NCI-H748 (cell line): ENCODE measurements at regions not wholly inside any gene's neighbourhood (a gene's known extent, or its start where the extent isn't known, plus 50 kb on each side); places are given as distances from the start of the nearest gene placed in this dataset.

ENCODE experiments used
- DNase-seq: peaks from one replicate; lab custom pipeline; 2025; ENCODE audit not compliant: unreplicated experiment; lab: John Stamatoyannopoulos, UW

GRCh38 chr4:1543561-1543960, 137.3 kb upstream of the NKX1-1 start:
- DNase-seq = no peak

DNA sequence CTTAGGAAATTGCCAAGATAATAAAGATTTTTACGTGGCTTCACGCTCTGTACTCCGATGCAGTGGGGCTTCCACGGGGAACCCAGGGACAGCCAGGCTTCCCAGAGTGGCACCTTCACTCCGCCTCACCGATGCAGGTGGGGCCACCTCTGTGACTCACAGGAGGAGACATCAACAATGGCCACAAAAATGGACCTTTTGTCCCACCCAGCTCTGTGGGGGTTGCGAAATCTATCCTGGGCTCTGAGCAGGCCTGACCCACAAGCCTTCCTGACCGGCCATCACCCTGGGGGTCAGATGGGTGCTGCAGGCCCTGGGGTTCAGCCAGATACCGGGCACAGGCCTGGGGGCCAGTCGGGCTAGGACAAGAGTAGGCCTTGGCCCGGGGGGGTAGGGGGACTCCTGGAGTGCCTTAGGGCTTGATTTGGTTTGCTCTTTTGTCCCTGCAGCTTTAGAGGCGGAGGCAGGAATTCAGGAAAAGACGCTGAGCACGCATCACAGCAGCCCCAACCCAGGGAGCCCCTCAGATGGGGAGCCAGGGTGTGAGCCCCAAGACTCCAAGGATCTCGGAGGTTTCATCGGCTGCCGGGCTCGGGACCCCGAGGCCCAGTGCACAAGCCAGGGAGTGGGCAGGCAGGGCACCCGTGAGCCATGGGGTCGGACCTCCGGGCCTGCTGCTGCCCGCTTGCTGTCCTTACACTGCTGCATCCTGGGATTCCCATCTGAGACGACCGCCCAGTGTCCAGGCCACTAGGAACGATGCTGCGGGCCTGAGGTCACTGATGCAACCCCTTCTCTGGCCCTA, 136.5 kb upstream of the NKX1-1 start:
- no peak for DNase-seq

DNA sequence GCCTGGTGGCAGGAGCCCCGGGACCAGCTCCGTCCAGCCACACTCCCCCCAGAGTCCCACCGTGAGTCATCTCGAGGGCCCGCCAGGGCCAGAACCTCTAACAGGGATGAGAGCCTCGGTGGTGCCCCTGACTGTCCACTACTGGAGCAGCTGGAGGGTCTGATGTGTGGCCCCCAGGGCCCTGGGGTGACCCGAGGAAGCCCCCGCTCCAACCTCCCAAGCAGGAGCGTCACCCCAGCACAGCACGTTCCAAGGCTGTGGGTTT, 135.9 kb upstream of the NKX1-1 start:
- DNase-seq = no peak

DNA sequence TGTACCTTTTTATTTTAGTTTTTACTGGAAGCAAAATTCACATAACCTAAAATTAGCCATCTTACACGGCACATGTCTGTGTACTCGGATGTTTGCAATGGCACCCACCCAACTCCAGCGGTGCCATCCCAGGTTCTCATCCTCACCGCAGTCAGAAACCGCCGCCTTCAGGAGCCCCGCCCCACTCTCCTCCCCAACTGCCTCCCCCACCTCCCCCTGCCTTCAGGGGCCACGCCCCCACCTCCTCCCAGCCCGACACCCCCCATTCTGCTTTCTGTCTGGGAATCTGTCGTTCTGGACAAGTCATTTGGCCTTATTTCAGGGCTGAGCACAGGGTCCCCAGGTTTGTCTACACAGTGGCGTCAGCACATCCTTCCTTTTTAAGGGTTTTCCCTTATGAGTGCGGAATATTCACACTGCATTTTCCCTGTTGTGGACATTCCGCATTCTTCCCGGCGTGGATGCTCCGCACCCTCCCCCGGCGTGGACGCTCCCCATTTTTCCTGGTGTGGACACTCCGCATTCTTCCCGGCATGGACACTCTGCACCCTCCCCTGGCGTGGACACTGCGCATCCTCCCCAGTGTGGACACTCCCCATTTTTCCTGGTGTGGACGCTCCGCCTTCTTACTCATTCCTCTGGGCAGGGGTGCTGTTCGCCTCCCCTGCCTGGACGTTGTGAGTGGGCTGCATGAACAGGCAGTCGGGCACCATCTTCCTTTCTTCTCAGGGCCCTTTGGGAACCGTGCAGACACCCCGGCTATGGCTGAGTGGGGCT, 135.4 kb upstream of the NKX1-1 start:
- no peak for DNase-seq

- no peak for DNase-seq
These were observed 134.5 kb upstream of the NKX1-1 start for GRCh38 chr4:1540601-1541375.

DNA sequence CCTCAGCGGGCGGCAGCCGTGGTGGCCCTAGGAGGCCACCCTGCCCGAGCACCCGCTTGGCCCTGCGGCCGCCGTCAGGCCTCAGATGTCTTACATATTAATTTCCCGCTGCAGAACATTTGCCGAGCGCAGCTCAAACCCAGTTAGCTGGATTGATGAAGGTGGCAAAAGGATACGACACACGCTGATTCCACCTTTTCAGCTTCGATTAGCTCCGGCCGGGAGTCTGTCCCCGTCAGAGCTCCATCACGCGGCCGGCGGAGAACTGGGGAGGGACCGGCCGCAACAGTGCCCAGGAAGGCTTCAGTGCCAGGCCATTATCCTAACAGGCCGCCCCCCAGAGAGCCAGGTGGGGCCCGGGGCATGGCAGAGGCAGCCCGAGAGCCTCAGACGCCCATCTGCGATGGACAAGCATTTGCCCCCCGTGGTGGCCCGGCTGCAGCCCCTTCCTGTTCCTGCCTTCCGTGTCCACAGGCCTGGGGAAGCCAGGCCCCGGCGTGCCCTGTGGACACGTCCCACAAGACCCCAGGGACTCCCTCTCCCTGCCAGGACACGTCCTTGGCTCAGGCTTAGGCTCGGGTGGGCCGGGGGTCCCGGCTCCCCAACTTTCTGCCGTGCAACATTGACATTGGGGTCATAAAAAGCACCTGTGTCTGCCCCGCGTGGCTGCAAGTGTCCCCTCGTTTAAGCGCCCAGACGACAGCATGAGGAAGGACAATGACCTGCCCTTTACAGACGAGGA, 133.8 kb upstream of the NKX1-1 start:
- DNase-seq = no peak

DNA sequence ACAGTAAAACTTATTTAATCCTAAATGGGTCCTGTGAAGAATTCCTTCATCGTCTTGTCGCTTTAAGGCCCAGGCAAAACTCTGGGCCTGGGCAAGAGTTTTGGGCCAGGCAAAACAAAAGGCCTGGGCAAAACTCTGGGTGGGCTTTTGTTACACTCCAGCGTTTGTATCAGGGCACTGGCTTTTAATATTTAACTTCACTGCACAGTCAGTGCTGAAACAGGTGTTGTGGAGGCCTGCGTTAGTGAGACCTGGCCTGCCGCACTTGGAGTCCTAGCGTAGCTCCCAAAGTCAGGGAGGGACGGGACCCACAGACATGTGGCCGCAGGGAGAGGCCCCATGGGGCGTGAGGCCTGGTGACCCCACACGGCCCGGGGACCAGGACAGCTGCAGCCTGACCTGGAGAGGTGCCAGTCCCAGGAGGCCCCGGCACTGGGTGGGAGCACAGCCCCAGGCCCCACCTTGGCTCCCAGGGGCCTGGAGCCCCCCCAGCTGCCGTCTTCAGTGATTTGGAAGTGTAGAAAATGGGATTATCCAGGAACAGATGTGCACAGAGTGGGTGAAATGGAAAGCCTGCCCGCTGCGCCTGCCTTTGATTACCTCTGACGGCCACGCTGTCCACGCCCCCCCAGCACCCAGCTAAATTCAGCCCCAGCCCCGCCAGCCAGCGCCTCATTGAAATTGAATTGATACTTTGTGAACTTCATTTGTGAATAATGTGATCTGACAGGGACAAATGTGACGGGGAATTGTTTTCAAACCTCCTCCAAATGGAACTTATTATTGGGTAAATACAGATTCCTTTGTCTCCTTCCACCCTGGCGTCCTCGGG, 132.9 kb upstream of the NKX1-1 start:
- no peak for DNase-seq

GRCh38 chr4:1538096-1538410, 131.8 kb upstream of the NKX1-1 start:
- DNase-seq = no peak

DNA sequence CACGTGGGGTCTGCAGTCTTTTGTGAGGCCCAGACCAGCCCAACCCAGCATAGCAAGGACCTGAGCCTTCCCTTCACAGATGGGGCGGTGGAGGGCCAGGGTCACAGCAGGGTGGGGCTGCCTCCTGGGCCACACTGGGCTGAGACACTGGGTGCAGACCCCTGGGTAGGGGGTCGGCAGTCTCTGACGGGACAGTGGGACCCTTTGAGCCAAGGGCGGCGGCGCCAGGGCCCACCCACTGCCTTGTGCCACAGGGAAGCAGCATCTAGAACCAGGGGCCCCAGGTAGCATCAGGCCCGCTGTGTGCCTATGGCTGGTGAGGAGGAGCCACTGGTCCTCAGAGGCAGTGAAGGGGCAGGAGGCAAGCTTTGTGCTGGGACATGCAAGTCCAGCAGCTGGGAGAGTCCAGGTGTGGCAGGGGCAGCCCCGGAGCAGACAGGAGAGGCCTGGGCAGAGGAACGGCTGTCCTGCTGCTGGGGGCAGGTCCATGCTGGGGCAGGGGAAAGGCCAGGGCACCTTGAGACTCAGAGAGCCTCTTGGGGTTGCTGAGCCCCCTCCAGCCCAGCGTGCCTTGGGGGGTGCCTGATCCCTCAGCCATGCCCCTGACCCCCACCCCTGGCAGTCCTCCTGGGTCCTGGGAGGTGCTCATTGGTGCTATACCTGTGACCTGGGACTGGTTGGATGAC, 131.3 kb upstream of the NKX1-1 start:
- no peak for DNase-seq

DNA sequence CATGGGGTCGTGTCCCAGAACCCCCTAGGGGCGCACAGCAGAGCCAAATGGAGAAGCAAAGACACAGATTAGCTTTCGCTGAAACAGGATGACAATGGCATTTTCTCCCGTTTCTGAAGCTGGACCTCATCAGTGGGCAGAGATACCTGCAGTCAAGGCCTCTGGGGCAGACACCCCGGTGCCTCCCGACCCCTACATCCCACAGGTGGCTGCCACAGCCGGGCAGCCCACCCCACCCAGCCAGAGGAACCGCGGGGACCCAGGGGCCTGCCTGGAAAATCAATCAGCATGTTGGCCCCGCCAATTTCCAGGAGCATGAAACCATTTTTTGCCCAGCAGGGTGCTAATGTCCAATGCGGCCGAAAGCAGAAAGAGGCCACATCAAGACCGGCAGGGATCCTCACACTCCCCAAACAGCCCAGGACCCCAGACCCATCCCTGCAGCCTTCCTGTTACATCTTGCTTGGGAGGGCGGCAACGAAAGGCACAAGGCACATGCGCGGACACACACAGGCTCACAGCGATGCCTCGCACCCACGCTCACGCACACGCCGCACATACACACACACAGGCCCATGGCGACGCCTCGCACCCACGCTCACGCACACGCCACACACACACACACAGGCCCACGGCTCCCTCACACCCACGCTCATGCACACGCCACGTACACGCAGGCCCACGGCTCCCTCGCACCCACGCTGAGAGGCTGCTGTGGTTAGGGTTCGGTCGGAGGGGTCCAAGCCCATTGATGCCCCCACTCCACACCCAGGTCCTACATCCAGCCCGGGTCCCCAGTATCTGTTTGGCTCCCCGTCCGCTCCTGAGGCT, 130.6 kb upstream of the NKX1-1 start:
- no peak for DNase-seq

GRCh38 chr4:1535926-1536578, 129.8 kb upstream of the NKX1-1 start:
- no peak for DNase-seq

GRCh38 chr4:1534876-1535526, 128.8 kb upstream of the NKX1-1 start:
- DNase-seq = no peak

DNA sequence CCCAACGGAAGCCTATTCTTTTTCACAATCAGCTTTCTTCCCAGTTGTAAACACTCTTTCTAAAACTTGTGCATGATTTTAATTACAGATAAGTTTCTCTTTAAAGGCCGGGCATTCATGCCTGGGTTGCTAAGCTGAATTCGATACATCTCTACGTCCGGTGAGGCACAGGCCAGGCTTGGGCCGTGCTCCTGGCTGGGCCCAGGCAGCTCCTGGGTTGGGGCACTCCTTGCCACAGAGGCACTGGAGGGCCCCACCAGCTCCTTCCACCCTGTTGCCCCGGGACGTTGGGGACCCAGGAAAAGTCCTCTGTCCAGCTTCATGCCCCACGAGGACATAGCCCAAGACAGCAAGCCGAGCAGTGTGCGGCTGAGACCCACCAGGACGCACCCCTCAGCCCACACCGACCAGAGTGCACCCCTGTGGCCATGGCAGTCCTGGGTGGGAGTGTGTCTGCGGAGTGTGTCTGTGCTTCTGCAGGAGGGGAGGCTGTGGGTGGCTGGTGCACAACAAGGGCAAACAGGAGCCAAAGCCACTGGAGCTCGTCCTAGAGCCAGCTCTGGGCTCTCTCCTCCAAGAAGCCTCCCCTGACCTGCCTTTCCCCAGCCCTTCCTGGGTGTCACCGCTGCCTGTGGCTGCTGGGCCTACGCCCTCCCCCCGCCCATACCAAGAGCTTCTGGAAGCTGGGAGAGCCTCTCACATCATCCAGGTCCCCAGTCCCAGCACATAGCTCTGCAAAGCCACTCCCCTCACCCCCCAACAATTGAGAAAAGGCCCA, 128.0 kb upstream of the NKX1-1 start:
- no peak for DNase-seq

- peak; percentile 35 for DNase-seq
These were observed 127.3 kb upstream of the NKX1-1 start for GRCh38 chr4:1533501-1534064.

GRCh38 chr4:1532549-1533395, 126.5 kb upstream of the NKX1-1 start:
- DNase-seq = no peak
